Fibroblast of pulmonary artery (primary cell): ENCODE measurements at regions not wholly inside any gene's neighbourhood (a gene's known extent, or its start where the extent isn't known, plus 50 kb on each side); places are given as distances from the start of the nearest gene placed in this dataset.

ENCODE experiments used
- DNase-seq: peaks from one replicate; pipeline ENCODE4 v3.0.0-alpha.2; 2010; ENCODE audit warnings: low read depth
- H3K4me3 ChIP-seq: replicated peaks from 2 replicates; pipeline ENCODE4 v1.5.1; 2011; ENCODE audit warnings: low read depth, mild to moderate bottlenecking, control low read depth, low read length, moderate library complexity
- CTCF ChIP-seq: IDR thresholded peaks from 2 replicates; pipeline ENCODE4 v1.5.1; 2011; ENCODE audit warnings: mild to moderate bottlenecking, control low read depth, low read length, inconsistent platforms; ENCODE audit errors: missing control alignments

- no peak for TF ChIP-seq CTCF
- no peak for DNase-seq
- H3K4me3 ChIP-seq = no peak overlapping the region
Observed at GRCh38 chr18:73711256-73711655, 436.4 kb downstream of the FBXO15 start.

GRCh38 chr18:73708591-73708990 is 439.0 kb downstream of the FBXO15 start:
- no peak for DNase-seq
- H3K4me3 ChIP-seq = no peak overlapping the region
- no peak for TF ChIP-seq CTCF

- TF ChIP-seq CTCF = no peak
- DNase-seq = no peak
- no peak overlapping the region for H3K4me3 ChIP-seq
Observed at GRCh38 chr18:73707035-73707434, 440.6 kb downstream of the FBXO15 start.

GRCh38 chr18:73697353-73697752 is 450.3 kb downstream of the FBXO15 start:
- no peak for TF ChIP-seq CTCF
- H3K4me3 ChIP-seq = no peak overlapping the region
- no peak for DNase-seq

- no peak for TF ChIP-seq CTCF
- DNase-seq = no peak
- no peak overlapping the region for H3K4me3 ChIP-seq
Observed at GRCh38 chr18:73696698-73697097, 450.9 kb downstream of the FBXO15 start.

- DNase-seq = no peak
- TF ChIP-seq CTCF = no peak
Observed at GRCh38 chr18:73696171-73696570, 451.5 kb downstream of the FBXO15 start.

GRCh38 chr18:73693091-73693490 is 454.5 kb downstream of the FBXO15 start:
- no peak for DNase-seq
- no peak overlapping the region for H3K4me3 ChIP-seq
- no peak for TF ChIP-seq CTCF

More at GRCh38 chr18:73696171-73696570, 451.5 kb downstream of the FBXO15 start:
- H3K4me3 ChIP-seq = no peak overlapping the region
